ENCODE measurements at regions not wholly inside any gene's neighbourhood (a gene's known extent, or its start where the extent isn't known, plus 50 kb on each side); places are given as distances from the start of the nearest gene placed in this dataset.

DNA sequence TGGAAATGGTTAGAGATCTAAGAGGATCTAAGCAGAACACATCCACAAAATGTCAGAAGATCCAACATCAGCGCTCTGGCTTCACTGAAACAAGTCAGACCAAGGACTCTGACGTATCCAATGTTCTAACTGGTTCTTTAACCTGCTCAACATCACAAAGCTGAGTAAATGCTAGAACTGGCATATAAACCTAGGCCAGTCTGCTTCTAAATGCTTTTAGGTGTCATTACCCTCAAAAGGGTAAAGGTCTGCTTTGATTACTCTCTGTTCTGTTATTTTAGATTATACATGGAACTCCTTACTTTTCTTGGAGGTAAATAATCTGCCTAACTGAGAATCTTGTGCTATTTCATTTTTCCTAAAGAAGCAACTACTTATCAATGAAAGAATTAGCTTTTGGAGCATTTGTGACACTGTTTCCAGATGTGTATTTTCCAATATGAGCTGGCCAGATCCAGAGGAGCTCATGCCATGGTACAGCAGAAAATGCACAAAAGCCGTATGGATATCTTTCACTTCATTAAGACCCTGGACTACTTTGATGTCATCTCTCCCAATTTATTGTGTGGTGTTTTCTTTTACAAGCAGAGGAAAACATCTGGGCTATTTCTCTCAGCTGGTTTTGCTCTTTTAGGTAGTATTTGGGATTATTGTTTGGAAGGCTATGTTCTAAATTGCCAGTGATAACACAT, 123.5 kb downstream of the RASGEF1B start:
- TF ChIP-seq, protein P1, sequence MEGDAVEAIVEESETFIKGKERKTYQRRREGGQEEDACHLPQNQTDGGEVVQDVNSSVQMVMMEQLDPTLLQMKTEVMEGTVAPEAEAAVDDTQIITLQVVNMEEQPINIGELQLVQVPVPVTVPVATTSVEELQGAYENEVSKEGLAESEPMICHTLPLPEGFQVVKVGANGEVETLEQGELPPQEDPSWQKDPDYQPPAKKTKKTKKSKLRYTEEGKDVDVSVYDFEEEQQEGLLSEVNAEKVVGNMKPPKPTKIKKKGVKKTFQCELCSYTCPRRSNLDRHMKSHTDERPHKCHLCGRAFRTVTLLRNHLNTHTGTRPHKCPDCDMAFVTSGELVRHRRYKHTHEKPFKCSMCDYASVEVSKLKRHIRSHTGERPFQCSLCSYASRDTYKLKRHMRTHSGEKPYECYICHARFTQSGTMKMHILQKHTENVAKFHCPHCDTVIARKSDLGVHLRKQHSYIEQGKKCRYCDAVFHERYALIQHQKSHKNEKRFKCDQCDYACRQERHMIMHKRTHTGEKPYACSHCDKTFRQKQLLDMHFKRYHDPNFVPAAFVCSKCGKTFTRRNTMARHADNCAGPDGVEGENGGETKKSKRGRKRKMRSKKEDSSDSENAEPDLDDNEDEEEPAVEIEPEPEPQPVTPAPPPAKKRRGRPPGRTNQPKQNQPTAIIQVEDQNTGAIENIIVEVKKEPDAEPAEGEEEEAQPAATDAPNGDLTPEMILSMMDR (conservative IDR thresholded peaks at IDR 0.05; ENCODE audit: control insufficient read depth, insufficient read depth, low read depth, low read length): no peak

DNA sequence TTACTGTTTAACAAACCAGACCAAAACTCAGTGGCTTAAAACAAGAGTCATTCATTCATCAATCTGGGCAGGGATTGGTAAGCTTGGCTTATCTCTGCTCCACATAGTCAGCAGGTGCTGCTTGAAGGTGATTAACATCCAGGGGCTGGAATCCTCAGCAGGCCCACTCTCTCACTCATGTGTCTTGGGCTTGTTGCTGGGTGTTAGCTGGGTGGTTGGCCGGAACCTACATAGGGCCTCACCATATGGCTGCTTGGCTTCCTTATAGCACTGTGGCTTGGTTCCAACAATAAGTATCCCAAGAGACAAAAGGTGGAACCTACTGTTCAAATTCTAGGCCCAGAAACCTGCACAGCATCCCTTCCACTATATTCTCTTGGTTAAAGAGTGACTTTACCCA, 125.0 kb downstream of the RASGEF1B start:
- H3K4me3 ChIP-seq (ENCODE audit: control insufficient read depth, low read depth, low read length): no peak overlapping the region
- DNase-seq (ENCODE audit: low read depth): no peak
- TF ChIP-seq, protein P1 (conservative IDR thresholded peaks at IDR 0.05; ENCODE audit: control insufficient read depth, insufficient read depth, low read depth, low read length): no peak

More for the DNA sequence above, 123.5 kb downstream of the RASGEF1B start:
- H3K4me3 ChIP-seq (ENCODE audit: control insufficient read depth, low read depth, low read length): no peak overlapping the region
- DNase-seq (ENCODE audit: low read depth): no peak

DNA sequence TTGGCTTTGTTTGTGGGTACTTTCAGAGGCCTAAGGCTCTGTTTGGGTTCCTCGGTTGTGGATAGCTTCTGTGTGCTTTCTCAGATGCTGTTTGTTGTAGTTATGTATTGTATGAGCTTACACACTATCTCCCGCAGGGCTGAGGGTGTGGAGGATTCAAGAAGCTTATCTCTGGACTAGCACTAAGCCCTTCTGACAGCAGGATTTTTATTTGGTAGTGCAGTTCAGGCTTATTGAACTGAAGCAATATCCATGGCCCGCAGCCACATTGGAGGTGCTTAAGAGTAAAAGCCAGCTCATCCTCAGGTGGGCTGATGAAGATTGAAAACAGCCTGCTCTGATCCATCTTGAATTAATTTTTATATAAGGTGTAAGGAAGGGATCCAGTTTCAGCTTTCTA, 128.2 kb downstream of the RASGEF1B start:
- H3K4me3 ChIP-seq (ENCODE audit: control insufficient read depth, low read depth, low read length): no peak overlapping the region
- DNase-seq (ENCODE audit: low read depth): no peak
- TF ChIP-seq, protein P1 (conservative IDR thresholded peaks at IDR 0.05; ENCODE audit: control insufficient read depth, insufficient read depth, low read depth, low read length): no peak

DNA sequence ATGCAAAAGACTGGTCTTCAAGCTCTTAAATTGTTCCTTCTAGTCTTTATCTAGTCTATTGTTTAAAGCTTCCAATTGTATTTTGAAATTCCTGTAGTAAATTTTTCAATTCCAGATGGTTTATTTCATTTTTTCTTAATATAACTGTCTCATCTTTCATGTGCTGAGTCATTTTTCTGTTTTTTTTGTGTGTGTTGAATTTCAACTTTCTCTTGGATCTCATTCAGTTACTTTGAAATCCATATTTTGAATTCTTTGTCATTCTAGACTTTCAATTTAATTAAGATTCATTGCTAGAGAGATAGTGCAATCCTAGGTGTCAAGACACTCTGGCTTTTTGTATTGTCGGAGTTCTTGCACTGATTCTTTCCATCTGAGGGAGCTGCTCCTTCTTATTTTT, 128.0 kb upstream of the PRKG2 start:
- DNase-seq (ENCODE audit: low read depth): no peak
- TF ChIP-seq, protein P1 (conservative IDR thresholded peaks at IDR 0.05; ENCODE audit: control insufficient read depth, insufficient read depth, low read depth, low read length): no peak
- no peak overlapping the region for H3K4me3 ChIP-seq (ENCODE audit: control insufficient read depth, low read depth, low read length)

DNA sequence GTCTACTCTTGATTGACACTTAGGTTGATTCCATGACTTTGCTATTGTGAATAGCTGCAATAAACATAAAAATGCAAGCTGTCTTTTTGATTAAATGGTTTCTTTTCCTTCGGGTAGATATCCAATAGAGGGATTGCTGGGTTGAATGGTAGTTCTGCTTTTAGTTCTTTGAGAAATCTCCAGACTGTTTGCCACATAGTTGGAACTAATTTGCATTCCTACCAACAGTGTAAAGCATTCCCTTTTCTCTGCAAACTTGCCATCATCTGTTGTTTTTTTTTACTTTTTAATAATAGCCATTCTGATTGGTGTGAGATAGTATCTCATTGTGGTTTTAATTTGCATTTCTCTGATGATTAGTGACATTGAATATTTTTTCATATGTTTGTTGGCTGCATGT, 122.2 kb upstream of the PRKG2 start:
- no peak overlapping the region for H3K4me3 ChIP-seq (ENCODE audit: control insufficient read depth, low read depth, low read length)
- TF ChIP-seq, protein P1 (conservative IDR thresholded peaks at IDR 0.05; ENCODE audit: control insufficient read depth, insufficient read depth, low read depth, low read length): no peak
- no peak for DNase-seq (ENCODE audit: low read depth)

DNA sequence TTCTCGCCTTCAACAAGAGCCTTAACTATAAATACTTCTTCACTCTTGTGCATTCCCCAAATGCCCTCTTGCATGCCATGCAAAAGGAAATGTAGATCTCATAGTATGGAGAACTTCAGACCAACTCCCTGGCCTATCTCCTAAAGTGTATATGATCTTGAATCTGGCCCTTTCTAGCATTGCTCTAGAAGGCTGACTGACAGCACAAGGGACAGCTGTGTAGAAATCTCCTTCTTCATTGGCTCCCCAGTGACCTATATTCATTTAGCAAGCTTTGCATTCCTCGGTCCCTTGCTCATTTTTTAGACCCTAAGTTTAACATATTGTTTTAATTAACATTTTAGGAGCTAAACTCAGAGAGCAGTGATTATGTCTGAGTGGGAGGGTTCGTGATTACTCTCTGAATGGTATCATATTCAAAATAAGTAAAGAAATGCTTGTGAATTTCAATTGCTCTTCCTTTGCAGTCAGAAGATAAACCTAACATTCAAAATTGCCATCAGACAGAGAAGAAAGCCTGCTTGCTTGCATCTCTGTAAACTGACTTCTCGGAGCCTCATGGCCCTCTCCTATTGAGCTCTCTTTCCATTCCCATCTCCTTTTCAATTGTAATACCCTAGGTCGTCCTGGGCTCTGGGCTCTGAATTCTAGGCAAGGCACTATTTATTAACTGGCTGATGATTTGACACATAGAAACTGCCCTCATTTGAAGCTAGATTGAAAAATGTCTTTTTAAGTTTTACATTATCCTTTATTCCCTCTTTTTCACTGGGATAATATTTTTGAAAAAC, 120.3 kb upstream of the PRKG2 start:
- no peak overlapping the region for H3K4me3 ChIP-seq (ENCODE audit: control insufficient read depth, low read depth, low read length)
- DNase-seq (ENCODE audit: low read depth): peak; percentile 68
- TF ChIP-seq, protein P1 (conservative IDR thresholded peaks at IDR 0.05; ENCODE audit: control insufficient read depth, insufficient read depth, low read depth, low read length): no peak

All from fibroblast of mammary gland (primary cell).